ENCODE measurements at regions not wholly inside any gene's neighbourhood (a gene's known extent, or its start where the extent isn't known, plus 50 kb on each side); places are given as distances from the start of the nearest gene placed in this dataset.
"Not testable (repeated sequence)": the region's sequence is repeated elsewhere in the genome, so short reads cannot be mapped to it uniquely, and the experiment has no call there.

DNA sequence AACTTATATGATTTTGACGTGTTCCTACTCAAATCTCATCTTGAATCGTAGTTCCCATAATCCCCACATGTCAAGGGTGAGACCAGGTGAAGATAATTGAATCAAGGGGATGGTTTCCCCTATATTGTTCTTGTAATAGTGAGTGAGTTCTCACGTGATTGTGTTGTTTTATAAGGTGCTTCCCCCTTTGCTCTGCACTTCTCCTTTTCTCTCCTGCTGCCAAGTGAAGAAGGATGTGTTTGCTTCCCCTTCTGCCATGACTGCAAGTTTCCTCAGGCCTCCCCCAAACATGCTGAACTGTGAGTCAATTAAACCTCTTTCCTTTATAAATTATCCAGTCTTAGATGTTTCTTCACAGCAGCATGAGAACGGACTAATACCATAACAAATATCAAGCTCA, 83.2 kb downstream of the MANEA start:
- DNase-seq = no peak

DNA sequence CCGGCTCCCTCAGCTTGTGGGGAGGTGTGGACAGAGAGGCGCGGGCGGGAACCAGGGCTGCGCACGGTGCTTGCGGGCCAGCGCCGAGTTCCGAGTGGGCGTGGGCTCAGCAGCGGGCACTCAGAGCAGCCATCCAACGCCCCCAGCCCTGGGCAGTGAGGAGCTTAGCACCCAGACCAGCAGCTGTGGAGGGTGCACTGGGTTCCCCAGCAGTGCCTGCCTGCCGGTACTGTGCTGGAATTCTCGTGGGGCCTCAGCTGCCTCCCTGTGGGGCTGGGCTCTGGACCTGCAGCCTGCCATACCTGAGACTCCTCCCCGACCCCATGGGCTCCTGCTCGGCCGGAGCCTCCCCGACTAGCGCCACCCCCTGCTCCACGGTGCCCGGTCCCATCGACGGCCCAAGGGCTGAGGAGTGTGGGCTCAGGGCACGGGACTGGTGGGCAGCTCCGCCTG, 92.7 kb downstream of the MANEA start:
- DNase-seq = no peak

DNA sequence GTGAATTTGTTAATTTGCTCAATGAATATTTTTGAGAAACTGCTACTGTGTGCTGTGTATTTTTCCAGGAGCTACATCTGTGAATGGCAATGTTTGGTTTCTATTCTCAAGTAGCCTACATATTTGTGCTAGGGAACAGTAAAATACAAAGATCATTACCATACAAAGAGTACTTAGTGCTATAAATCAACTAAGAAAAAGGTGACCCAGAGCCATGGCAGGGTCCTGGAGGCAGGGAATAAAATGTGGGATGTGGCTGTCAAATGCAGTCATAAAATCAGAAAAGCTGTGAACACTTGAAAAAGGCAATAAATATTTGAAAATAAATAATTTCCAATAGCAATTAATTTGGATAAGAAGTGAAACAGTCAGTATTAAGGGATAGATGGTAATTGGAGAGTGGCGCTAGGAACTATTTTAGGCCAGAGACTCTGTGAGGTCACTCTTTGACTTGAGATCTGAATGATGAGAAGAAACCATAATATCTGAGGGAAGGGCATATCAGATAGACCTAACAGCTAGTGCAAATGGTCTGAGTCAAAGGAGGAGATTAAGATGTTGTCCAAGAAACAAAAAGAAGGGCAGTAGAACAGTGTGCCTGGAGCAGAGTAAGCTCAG, 98.8 kb downstream of the MANEA start:
- DNase-seq = no peak

DNA sequence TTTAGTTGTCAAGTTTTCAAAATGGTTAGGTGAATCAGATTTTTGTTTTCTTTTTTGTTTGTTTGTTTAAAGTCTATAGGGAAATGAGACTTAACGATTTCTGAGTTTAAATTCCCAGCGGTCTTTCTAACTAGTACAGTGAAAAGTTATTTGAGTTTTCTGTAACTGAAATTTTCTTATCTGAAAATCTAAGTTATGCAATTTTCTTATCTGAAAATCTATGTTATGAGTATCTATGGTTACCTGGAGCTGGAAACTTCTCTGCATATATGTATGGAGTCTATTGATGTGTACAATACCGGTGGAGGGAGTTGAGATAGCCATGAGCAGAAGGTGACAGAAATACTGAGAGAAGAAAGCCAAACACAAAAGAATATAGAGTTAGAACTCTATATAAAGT, 102.6 kb downstream of the MANEA start:
- no peak for DNase-seq

DNA sequence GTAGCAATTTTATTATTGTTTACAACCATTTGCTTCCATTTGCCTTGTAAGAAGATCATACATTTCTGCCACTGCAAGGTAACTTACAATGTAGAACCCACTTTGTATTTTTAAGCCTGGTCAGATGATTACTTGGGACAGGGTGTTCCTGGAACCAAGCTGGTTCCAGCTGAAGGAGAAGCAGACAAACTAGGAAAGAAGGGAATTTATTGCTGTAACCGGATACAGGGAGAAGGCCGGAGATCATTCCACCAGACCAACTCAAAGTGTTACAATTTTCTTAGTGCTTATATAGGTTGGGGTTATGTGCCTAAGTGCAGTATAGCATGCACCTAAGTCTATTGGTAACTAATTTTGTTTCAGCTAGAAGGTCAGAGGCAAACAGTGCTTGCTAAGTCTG, 104.4 kb downstream of the MANEA start:
- DNase-seq = no peak

DNA sequence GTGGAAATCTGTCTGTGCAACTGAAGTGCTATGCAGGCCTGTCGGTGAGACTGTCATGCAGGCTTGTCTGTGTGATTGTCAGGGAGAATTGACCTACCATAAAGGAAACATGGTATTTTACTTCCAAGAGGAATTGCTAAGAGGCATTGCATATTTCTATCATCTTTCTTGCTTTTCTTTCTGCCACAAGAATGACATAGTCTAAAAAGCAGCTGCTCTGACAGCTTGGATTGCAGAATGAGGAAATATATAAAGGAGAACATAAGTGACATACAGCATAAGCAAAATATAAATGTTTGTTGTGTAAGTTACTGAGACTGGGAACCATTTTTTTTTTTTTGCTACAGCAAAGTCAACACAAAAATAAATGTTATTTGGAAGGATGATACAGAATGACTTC, 105.1 kb downstream of the MANEA start:
- DNase-seq = no peak

DNA sequence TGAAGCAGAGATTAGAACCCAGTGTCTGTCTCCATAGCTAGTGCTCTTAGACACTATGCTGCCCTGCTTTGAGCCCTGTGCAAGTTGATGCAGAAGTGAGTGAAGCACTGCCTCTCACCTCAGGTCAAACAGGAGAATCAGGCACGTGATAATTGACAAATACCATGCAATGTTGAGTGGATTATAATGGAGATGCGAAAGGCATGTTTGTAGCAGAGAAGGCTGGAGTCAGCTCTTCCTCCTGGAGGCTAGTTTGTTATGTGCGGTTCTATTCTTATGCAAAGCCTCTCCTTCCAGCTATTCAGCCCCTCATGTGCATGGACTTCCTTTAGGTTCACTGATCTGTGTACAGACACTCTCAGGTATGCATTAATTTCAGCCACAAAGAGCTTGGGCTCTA, 108.5 kb downstream of the MANEA start:
- DNase-seq = no peak

DNA sequence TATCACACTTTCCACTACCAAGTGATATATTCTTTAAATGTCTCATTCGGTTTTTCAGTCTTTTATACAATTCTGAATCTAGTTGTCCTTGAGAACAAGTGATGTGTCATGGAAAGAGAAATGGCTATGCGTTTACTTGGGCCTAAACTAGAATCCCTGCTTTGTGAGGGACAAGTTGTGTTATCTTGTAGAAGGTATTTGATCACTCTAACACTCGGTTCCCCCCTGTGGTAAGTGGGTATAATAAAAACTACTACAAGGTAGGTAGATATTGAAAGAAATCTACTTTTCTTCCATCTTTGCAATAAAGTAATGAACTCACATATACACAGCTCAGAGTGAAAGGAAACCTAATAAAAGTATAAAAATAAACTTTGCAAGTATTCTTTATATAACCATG, 108.9 kb downstream of the MANEA start:
- DNase-seq = no peak

DNA sequence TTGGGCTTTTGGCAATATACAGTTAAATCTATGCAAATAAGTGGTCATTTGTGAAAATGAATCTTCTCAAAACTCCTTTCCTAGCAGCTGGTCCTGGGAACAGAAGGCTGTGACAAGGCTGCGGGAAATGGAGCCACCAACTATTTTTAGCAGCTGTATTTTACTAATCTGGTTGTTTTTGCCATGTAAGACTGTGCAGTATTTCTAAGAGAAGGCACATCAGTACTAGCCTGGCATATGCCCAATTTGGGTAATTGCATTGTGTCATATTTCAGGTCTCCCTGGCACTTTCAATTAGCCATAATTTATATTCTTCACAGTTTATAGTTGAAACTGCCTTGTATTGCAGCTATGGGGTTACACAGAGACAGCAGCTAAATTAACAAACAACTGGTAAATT, 109.6 kb downstream of the MANEA start:
- no peak for DNase-seq

DNA sequence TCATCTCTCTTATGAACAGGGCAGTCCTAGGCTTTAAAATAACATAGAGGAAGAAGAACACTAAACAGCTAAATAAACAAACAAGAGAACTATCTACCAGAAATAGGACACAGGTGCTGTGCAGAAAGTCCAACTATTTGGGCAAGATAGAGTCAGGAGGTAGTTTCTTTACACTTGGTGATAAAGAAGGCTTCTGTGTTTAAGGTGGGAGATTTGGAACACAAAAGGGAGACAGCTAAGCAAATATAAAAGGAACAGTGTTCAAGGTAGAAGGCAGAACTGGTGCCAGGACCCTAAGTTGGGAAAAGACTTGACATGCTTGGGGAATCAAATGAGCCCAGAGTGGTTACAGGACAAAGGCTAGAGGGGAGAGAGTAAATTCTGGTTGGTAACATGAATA, 110.5 kb downstream of the MANEA start:
- DNase-seq = no peak

DNA sequence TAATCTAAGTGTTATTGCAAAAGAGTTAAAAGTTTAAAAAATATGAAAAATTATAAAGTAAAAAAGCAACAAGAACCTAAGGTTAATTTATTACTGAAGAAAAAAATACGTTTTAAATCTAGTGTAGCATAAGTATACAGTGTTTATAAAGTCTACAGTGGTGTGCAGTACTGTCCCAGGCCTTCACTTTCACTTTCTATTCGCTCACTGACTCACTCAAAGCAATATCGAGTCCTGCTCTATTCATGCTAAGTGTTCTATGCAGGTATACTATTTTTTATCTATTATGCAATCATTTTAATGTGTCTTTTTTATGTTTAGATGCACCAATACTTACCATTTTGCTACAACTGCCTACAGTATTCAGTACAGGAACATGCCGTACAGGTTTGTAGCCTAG, 113.0 kb downstream of the MANEA start:
- no peak for DNase-seq

DNA sequence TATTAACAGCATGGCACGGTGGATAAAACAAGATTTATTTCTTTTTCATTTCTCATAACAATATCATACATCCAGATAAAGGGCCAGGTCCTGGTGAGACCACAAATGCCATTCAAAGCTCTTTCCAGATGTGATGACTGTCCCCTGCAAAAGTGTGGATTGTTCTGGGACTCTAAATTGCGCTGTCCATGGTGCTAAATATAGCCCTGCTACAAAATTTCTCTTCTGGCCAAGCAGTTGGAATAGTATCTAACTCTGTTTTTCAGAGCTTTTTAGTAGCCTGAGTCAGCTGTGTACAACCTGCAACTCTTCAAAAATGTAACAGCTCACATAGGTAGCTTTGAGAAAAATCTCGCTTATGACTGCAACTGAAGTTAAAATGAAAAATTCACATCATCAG, 115.8 kb downstream of the MANEA start:
- no peak for DNase-seq

DNA sequence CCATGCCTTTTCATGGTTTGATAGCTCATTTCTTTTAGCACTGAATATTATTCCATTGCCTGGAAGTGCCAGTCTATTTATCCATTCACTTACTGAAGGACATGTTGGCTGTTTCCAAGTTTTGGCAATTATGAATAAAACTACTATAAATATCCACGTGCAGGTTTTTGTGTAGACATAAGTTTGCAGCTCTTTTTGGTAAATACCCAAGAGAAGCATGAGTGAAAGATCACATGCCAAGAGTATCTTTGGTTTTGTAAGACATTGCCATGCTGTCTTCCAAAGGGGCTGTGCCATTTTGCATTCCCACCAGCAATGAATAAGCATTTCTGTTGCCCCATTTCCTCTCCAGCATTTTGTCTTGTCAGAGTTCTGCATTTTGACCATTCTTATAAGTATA, 120.9 kb downstream of the MANEA start:
- DNase-seq = no peak

DNA sequence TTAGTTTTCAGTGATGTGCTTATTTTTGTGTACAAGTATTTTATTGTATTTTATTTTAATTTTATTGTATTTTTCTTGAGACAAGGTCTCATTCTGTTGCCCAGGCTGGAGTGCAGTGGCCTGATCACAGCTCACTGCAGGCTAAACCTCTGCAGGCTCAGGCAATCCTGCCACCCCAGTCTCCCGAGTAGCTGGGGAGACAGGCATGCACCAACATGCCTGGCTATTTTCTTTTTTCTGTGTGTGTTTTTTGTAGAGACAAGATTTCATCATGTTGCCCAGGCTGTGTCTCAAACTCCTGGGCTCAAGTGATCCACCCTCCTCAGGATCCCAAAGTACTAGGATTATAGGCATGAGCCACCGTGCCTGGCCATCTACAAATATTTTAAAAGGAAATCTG, 146.3 kb downstream of the MANEA start:
- no peak for DNase-seq

DNA sequence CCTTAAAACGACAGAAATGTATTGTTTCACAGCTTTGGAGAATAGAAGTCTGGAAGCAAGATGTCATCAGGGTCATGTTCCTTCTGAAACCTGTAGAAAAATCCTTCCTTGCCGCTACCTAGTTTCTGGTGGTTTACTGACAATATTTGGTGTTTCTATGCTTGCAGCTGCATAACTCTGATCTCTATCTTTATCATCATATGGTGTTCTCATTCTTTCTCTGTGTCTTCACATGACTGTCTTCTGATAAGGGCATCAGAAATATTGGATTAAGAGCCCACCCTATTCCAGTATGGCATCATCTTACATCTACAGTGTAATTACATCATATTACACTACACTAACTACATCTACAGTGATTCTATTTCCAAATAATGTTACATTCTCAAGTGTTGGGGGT, 148.0 kb downstream of the MANEA start:
- DNase-seq = no peak

DNA sequence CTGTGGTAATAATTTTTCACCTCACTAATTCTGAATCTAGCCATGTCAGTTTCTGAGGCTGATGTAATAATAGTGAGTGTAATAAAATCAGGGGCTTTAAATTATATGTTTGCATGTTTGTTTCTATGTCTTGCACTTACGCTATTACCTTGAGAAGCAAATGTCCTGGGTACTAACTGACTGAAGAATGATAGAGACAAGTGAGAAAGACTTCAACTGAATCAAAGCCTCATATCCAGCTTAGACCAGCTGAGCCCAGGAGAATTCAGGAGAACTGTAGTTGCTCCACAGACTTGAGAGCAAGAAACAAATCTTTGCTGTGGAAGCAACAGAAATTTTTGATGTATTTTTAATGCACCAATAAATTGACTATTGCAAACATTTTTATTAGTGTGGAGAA, 162.8 kb downstream of the MANEA start:
- DNase-seq = no peak

DNA sequence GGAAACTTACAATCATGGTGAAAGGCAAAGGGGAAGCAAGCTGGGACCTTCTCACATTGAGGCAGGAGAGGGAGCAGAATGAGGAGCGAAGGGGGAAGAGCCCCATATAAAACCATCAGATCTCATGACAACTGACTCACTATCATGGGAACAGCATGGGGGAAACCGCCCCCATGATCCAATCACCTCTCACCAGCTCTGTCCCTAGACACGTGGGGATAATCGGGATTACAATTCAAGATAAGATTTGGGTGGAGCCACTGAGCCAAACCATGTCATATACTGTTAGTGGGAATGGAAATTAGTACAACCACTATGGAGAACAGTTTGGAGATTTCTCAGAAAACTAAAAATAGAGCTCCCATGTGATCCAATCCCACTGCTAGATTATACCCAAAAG, 163.7 kb downstream of the MANEA start:
- DNase-seq = no peak

DNA sequence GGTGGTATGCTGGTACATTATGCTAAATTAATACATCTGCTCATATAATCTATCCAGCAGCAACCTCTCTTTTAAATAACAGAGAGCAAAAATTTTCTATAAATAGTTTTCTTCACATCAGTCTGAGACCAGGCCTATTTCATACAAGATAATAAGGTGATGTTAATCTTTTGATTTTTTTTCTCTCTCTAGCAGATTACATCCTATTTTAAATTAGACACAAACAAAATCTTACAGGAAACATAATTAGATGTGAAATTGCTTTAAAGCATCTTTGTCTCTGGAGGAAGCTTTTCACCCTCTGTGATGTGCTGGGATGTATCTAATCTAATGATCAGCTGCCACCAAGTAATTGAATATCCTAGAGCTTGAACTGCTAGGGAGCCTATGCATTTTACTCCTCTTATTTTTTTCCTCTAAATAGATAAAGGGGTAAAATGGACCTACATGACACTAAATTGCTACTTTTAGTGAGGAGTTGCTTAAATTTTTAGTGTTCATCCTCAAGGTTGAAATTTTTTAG, 165.5 kb downstream of the MANEA start:
- DNase-seq = no peak

DNA sequence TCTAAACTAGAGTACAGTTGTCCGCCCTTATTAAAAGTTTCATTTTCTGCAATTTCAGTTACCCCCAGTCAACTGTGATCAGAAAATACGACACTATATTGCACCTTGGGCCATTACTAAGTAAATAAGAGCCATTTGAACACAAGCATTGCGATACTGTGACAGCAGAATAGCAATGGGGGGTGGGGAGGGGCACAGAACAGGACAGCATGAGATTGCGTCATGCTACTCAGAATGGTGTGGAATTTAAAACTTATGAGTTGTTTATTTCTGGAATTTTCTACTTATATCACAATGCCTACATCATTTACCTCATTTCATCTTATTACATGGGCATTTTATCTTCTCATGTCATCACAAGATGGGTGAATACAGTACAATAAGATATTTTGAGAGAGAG, 166.3 kb downstream of the MANEA start:
- DNase-seq = no peak

DNA sequence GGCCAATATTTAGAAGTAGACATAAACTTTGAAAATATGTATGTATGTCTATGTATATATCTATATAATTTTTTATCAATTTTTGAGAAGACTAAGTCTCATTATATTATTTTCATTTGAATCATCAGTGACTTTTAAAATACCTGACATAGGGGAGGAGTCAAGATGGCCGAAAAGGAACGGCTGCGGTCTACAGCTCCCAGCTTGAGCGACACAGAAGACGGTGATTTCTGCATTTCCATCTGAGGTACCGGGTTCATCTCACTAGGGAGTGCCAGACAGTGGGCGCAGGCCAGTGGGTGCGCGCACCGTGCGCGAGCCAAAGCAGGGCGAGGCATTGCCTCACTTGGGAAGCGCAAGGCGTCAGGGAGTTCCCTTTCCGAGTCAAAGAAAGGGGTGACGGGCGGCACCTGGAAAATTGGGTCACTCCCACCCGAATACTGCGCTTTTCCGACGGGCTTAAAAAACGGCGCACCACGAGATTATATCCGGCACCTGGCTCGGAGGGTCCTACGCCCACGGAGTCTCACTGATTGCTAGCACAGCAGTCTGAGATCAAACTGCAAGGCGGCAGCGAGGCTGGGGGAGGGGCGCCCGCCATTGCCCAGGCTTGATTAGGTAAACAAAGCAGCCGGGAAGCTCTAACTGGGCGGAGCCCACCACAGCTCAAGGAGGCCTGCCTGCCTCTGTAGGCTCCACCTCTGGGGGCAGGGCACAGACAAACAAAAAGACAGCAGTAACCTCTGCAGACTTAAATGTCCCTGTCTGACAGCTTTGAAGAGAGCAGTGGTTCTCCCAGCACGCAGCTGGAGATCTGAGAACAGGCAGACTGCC, 181.1 kb downstream of the MANEA start:
- not testable (repeated sequence) for DNase-seq

DNA sequence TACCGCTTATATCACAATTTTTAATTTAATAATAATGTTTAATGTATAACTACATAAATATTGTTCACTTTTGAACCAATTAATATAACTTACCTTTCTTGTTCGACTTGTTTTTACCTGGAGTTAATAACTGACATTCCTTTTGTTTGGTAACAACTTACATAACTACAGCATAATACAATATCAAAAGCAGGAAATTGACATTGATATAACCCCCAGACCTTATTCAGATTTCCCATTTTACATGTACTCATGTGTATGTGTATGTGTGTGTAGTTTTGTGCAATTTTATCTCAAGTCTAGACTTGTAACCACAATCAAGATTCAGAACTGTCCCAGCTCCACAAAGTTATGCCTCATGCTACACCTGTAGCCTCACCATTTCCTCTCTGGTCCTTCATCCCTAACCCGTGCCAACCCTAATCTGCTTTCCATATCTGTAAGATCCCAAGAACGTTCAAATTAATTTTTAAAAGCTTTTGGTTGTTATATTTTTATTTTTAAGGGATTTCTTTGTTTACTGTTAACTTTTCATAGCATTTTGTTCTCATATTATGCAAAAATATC, 190.6 kb downstream of the MANEA start:
- DNase-seq = no peak

DNA sequence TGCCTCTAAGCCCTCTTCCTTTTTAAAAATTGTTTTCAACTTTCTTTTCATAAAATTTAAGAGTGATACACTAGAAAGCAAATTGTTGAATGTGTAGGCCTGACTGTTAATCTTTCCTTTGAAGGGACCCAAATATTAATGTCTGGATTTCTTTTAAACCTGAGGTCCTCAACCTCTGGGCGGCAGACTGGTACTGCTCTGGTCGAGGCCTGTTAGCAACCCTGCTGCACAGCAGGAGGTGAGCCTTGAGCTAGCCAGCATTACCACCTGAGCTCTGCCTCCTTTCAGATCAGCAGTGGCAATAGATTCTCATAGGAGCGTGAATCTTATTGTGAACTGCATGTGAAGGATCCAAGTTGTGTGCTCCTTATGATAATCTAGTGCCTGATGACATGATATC, 191.2 kb downstream of the MANEA start:
- DNase-seq = no peak

DNA sequence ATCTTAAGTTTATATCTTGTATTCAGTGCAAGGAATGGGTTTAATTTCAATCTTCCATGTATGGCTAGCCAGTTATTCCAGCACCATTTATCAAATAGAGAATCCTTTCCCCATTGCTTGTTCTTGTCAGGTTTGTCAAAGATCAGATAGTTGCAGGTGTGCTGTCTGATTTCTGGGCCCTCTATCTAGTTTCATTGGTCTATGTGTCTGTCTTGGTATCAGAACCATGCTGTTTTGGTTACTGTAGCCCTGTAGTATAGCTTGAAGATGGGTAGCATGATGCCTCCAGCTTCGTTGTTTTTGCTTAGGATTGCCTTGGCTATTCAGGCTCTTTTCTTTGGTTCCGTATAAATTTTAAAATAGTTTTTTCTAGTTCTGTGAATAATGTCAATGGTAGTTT, 200.0 kb downstream of the MANEA start:
- no peak for DNase-seq

DNA sequence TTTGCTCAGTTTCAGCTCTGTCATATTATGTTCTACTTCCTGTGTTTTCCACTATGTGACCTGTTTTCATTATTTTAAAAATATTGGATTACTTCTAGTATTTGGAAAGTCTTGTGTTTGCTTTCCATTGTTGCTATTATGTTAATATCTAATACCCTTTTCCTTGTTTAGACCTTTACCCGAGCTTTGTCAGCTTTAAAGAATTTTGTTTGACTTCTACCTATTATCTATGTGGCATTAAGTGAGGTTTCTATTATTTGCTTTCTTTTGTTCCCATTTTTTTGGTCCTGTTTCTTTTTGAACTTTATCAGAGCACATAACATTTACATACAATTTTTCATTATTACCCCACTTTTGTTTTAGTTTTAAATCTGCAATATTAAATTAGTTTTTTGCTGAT, 202.7 kb downstream of the MANEA start:
- no peak for DNase-seq
